ENCODE measurements at regions not wholly inside any gene's neighbourhood (a gene's known extent, or its start where the extent isn't known, plus 50 kb on each side); places are given as distances from the start of the nearest gene placed in this dataset.

DNA sequence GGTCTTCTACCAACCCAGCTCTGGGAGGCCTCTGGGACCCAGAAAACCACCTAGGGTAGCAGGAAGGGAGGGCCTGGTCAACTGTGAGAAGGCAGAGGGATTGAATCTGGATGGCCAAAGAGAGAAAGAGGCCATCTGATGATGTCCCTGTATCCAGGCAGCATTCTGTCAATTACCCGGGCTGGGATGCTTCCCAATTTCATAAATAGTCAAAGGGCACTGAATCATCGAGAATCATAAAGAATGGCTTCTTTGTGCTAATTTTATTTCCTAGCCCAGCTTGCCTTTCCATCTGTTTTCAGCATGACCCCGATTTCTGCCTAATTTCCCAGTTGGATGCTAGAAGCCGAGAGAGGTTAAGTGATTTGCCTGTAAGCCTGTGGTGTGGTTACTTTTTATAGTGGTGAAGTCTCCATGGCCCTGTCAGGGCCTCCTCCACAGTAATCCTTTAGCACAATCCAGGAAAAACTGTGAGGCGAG lies 129.2 kb downstream of the FAM43A start:
- Histone ChIP-seq H4K20me1 (replicated peaks; ENCODE audit: insufficient read depth) (no peaks in the 10 kb centered on the region), H3F3A (replicated peaks; ENCODE audit: low read depth) (no peaks in the 10 kb centered on the region), H3K9me2 (ENCODE audit: insufficient read depth) (no peaks in the 10 kb centered on the region), H3K27ac (ENCODE audit: low read depth) (no peak overlapping the region), H3K4me2 (no peak overlapping the region), H3K4me3 (no peak overlapping the region), H2AFZ (no peak overlapping the region), H3K4me1 (ENCODE audit: insufficient read depth) (peaks cover 15% of the 10 kb centered on the region), H3K79me2 (replicated peaks; ENCODE audit: insufficient read depth) (no peaks in the 10 kb centered on the region), H3K27me3 (ENCODE audit: insufficient read depth) (no peaks in the 10 kb centered on the region), H3K36me3 (ENCODE audit: insufficient read depth) (no peaks in the 10 kb centered on the region)
- Mint-ChIP-seq H3K27me3 (ENCODE audit: insufficient read depth, low read depth, poor library complexity) (peaks cover 10% of the 10 kb centered on the region), H3K36me3 (ENCODE audit: low read depth) (no peaks in the 10 kb centered on the region), H3K9me3 (no peaks in the 10 kb centered on the region), H3K4me1 (peaks cover 29% of the 10 kb centered on the region), H3K4me3 (no peak overlapping the region), H3K27ac (no peak overlapping the region)
- ATAC-seq = no peak
- no peak for DNase-seq (ENCODE audit: low spot score)
- TF ChIP-seq NANOG (IDR thresholded peaks at IDR 0.05; ENCODE audit: borderline replicate concordance) (no peak), POLR2AphosphoS5 (IDR thresholded peaks at IDR 0.05; ENCODE audit: low read depth) (no peak), EZH2phosphoT487 (IDR thresholded peaks at IDR 0.05; ENCODE audit: unreplicated experiment) (no peak), CREB1 (CRISPR knock-in tag; IDR thresholded peaks at IDR 0.05; ENCODE audit: low read depth) (no peak), ZNF331 (CRISPR knock-in tag; IDR thresholded peaks at IDR 0.05; ENCODE audit: low read depth) (no peak), JUNB (IDR thresholded peaks at IDR 0.05; ENCODE audit: unreplicated experiment) (no peak), EZH2 (IDR thresholded peaks at IDR 0.05; ENCODE audit: low read depth, unreplicated experiment) (no peak), ZNF114 (CRISPR knock-in tag; IDR thresholded peaks at IDR 0.05) (no peak), STAT1 (IDR thresholded peaks at IDR 0.05; ENCODE audit: unreplicated experiment) (no peak)
- TF ChIP-seq, protein P1, sequence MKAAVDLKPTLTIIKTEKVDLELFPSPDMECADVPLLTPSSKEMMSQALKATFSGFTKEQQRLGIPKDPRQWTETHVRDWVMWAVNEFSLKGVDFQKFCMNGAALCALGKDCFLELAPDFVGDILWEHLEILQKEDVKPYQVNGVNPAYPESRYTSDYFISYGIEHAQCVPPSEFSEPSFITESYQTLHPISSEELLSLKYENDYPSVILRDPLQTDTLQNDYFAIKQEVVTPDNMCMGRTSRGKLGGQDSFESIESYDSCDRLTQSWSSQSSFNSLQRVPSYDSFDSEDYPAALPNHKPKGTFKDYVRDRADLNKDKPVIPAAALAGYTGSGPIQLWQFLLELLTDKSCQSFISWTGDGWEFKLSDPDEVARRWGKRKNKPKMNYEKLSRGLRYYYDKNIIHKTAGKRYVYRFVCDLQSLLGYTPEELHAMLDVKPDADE (IDR thresholded peaks at IDR 0.05) = no peak
- TF ChIP-seq, protein P2, sequence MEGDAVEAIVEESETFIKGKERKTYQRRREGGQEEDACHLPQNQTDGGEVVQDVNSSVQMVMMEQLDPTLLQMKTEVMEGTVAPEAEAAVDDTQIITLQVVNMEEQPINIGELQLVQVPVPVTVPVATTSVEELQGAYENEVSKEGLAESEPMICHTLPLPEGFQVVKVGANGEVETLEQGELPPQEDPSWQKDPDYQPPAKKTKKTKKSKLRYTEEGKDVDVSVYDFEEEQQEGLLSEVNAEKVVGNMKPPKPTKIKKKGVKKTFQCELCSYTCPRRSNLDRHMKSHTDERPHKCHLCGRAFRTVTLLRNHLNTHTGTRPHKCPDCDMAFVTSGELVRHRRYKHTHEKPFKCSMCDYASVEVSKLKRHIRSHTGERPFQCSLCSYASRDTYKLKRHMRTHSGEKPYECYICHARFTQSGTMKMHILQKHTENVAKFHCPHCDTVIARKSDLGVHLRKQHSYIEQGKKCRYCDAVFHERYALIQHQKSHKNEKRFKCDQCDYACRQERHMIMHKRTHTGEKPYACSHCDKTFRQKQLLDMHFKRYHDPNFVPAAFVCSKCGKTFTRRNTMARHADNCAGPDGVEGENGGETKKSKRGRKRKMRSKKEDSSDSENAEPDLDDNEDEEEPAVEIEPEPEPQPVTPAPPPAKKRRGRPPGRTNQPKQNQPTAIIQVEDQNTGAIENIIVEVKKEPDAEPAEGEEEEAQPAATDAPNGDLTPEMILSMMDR (conservative IDR thresholded peaks at IDR 0.05; ENCODE audit: low read depth in 2 of 2) = no peak
- TF ChIP-seq, protein P3, sequence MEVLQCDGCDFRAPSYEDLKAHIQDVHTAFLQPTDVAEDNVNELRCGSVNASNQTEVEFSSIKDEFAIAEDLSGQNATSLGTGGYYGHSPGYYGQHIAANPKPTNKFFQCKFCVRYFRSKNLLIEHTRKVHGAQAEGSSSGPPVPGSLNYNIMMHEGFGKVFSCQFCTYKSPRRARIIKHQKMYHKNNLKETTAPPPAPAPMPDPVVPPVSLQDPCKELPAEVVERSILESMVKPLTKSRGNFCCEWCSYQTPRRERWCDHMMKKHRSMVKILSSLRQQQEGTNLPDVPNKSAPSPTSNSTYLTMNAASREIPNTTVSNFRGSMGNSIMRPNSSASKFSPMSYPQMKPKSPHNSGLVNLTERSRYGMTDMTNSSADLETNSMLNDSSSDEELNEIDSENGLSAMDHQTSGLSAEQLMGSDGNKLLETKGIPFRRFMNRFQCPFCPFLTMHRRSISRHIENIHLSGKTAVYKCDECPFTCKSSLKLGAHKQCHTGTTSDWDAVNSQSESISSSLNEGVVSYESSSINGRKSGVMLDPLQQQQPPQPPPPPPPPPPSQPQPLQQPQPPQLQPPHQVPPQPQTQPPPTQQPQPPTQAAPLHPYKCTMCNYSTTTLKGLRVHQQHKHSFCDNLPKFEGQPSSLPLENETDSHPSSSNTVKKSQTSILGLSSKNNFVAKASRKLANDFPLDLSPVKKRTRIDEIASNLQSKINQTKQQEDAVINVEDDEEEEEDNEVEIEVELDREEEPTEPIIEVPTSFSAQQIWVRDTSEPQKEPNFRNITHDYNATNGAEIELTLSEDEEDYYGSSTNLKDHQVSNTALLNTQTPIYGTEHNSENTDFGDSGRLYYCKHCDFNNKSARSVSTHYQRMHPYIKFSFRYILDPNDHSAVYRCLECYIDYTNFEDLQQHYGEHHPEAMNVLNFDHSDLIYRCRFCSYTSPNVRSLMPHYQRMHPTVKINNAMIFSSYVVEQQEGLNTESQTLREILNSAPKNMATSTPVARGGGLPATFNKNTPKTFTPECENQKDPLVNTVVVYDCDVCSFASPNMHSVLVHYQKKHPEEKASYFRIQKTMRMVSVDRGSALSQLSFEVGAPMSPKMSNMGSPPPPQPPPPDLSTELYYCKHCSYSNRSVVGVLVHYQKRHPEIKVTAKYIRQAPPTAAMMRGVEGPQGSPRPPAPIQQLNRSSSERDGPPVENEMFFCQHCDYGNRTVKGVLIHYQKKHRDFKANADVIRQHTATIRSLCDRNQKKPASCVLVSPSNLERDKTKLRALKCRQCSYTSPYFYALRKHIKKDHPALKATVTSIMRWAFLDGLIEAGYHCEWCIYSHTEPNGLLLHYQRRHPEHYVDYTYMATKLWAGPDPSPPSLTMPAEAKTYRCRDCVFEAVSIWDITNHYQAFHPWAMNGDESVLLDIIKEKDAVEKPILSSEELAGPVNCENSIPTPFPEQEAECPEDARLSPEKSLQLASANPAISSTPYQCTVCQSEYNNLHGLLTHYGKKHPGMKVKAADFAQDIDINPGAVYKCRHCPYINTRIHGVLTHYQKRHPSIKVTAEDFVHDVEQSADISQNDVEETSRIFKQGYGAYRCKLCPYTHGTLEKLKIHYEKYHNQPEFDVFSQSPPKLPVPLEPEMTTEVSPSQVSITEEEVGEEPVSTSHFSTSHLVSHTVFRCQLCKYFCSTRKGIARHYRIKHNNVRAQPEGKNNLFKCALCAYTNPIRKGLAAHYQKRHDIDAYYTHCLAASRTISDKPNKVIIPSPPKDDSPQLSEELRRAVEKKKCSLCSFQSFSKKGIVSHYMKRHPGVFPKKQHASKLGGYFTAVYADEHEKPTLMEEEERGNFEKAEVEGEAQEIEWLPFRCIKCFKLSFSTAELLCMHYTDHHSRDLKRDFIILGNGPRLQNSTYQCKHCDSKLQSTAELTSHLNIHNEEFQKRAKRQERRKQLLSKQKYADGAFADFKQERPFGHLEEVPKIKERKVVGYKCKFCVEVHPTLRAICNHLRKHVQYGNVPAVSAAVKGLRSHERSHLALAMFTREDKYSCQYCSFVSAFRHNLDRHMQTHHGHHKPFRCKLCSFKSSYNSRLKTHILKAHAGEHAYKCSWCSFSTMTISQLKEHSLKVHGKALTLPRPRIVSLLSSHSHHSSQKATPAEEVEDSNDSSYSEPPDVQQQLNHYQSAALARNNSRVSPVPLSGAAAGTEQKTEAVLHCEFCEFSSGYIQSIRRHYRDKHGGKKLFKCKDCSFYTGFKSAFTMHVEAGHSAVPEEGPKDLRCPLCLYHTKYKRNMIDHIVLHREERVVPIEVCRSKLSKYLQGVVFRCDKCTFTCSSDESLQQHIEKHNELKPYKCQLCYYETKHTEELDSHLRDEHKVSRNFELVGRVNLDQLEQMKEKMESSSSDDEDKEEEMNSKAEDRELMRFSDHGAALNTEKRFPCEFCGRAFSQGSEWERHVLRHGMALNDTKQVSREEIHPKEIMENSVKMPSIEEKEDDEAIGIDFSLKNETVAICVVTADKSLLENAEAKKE (CRISPR knock-in tag; IDR thresholded peaks at IDR 0.05) = no peak
- TF ChIP-seq, protein P4, sequence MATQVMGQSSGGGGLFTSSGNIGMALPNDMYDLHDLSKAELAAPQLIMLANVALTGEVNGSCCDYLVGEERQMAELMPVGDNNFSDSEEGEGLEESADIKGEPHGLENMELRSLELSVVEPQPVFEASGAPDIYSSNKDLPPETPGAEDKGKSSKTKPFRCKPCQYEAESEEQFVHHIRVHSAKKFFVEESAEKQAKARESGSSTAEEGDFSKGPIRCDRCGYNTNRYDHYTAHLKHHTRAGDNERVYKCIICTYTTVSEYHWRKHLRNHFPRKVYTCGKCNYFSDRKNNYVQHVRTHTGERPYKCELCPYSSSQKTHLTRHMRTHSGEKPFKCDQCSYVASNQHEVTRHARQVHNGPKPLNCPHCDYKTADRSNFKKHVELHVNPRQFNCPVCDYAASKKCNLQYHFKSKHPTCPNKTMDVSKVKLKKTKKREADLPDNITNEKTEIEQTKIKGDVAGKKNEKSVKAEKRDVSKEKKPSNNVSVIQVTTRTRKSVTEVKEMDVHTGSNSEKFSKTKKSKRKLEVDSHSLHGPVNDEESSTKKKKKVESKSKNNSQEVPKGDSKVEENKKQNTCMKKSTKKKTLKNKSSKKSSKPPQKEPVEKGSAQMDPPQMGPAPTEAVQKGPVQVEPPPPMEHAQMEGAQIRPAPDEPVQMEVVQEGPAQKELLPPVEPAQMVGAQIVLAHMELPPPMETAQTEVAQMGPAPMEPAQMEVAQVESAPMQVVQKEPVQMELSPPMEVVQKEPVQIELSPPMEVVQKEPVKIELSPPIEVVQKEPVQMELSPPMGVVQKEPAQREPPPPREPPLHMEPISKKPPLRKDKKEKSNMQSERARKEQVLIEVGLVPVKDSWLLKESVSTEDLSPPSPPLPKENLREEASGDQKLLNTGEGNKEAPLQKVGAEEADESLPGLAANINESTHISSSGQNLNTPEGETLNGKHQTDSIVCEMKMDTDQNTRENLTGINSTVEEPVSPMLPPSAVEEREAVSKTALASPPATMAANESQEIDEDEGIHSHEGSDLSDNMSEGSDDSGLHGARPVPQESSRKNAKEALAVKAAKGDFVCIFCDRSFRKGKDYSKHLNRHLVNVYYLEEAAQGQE (IDR thresholded peaks at IDR 0.05; ENCODE audit: unreplicated experiment) = no peak

Measured in GM23338 (cell line).